HepG2 (cell line): ENCODE measurements at regions not wholly inside any gene's neighbourhood (a gene's known extent, or its start where the extent isn't known, plus 50 kb on each side); places are given as distances from the start of the nearest gene placed in this dataset.
"Not testable (repeated sequence)": the region's sequence is repeated elsewhere in the genome, so short reads cannot be mapped to it uniquely, and the experiment has no call there.

Experiments
- ATAC-seq: fragments of 200-7000 bp; cut with Tn5 transposase; 3 replicates; pipeline ENCODE4 v1.9.1; 2020; ENCODE audit warnings: mild to moderate bottlenecking, moderate library complexity
- BruUV-seq: library from RNA; stranded (reverse); fragments of 400-500 nt; replicated peaks from 2 replicates; lab custom pipeline; 2021; lab: Mats Ljungman, UMichigan
- CTCF ChIA-PET: fragments of 300-600 bp; formaldehyde crosslinking; extraction: SDS; loops from one replicate; lab custom pipeline; 2021; ENCODE audit warnings: low total read pairs, inconsistent platforms, low intra/inter-chr PET ratio; lab: Yijun Ruan, JAX
- POLR2A ChIA-PET: fragments of 350-600 bp; sonication (Branson Sonifier 250); formaldehyde crosslinking; loops from one replicate; lab custom pipeline; 2020; ENCODE audit warnings: antibody characterized with exemption, inconsistent platforms; lab: Yijun Ruan, JAX
- DNase-seq: peaks from one replicate; pipeline ENCODE4 v3.0.0-alpha.2; 2015; ENCODE audit warnings: low spot score
- FAIRE-seq: peaks from 3 replicates; lab custom pipeline; 2011; peaks lifted over from hg19 to GRCh38; lab: Jason Lieb, UNC
- H2AFZ ChIP-seq: one replicate; pipeline ENCODE4 v1.6.1; 2011; ENCODE audit warnings: low read length, inconsistent platforms
- H3K27ac ChIP-seq: fragments of 300-600 bp; 3 replicates; pipeline ENCODE4 v1.8.0; 2011; ENCODE audit warnings: mixed run types, mild to moderate bottlenecking, mixed read lengths, low read length, inconsistent platforms; ENCODE audit not compliant: insufficient read depth; ENCODE audit errors: extremely low read length
- H3K27me3 ChIP-seq, 2 experiments: fragments of 200-600 bp in 1 of 2; 2 replicates in 1 of 2; 3 replicates in 1 of 2; pipeline versions ENCODE4 v1.6.0 to v1.8.0; 2011; ENCODE audit warnings: low read length in 2 of 2, mild to moderate bottlenecking in 2 of 2, moderate library complexity in 2 of 2, inconsistent platforms in 1 of 2; ENCODE audit not compliant: insufficient read depth in 2 of 2, control insufficient read depth in 1 of 2
- H3K36me3 ChIP-seq, 2 experiments: fragments of 200-600 bp in 1 of 2; replicated peaks in 1 of 2; 2 replicates in 1 of 2; 3 replicates in 1 of 2; pipeline versions ENCODE4 v1.5.1 to v1.8.0; 2011; ENCODE audit warnings: low read length in 2 of 2, inconsistent platforms in 1 of 2; ENCODE audit not compliant: insufficient read depth in 2 of 2, control insufficient read depth in 1 of 2
- H3K4me1 ChIP-seq: 2 replicates; pipeline ENCODE4 v1.5.1; 2012; ENCODE audit warnings: low read length, inconsistent platforms; ENCODE audit not compliant: insufficient read depth
- H3K4me2 ChIP-seq: 2 replicates; pipeline ENCODE4 v1.6.0; 2011; ENCODE audit warnings: low read depth, low read length, inconsistent platforms
- H3K4me3 ChIP-seq, 3 experiments: fragments of 200-600 bp in 1 of 3; sonication (generic), shearing (Covaris generic) in 1 of 3; replicated peaks in 1 of 3; 2 replicates each; pipeline ENCODE4 v1.5.1; 2011 to 2016; ENCODE audit warnings: low read length in 3 of 3, inconsistent platforms in 2 of 3, low read depth in 2 of 3, mild to moderate bottlenecking in 2 of 3, control low read depth in 1 of 3, mixed read lengths in 1 of 3; ENCODE audit not compliant: insufficient read depth in 1 of 3
- H3K79me2 ChIP-seq: one replicate; pipeline ENCODE4 v1.6.1; 2011; ENCODE audit warnings: low read length, inconsistent platforms; ENCODE audit not compliant: insufficient read depth
- H3K9ac ChIP-seq: 2 replicates; pipeline ENCODE4 v1.6.0; 2011; ENCODE audit warnings: mild to moderate bottlenecking, low read depth, low read length, inconsistent platforms; ENCODE audit not compliant: insufficient read depth
- H3K9me3 ChIP-seq: 2 replicates; pipeline ENCODE4 v1.5.1; 2012; ENCODE audit warnings: mild to moderate bottlenecking, low read length
- H4K20me1 ChIP-seq: 2 replicates; pipeline ENCODE4 v1.6.0; 2011; ENCODE audit warnings: inconsistent platforms, mild to moderate bottlenecking, low read length, moderate library complexity; ENCODE audit not compliant: insufficient read depth
- SAP130 ChIP-seq: IDR thresholded peaks from 2 replicates; pipeline ENCODE4 v1.6.1; 2016; ENCODE audit warnings: low read depth
- THRA ChIP-seq: sonication (generic); formaldehyde crosslinking; IDR thresholded peaks from 2 replicates; pipeline ENCODE4 v1.4.0; 2020; ENCODE audit warnings: missing genetic modification reagents, borderline replicate concordance
- WGBS: methylation state at CpG from one replicate; pipeline ENCODE4 v1.1.6; 2017; ENCODE audit warnings: low lambda C conversion rate; 5-methylcytosine and 5-hydroxymethylcytosine counted together
- in situ Hi-C: cut with HindIII; loops from 2 replicates; pipeline ENCODE4 v1.10.0; 2017; ENCODE audit warnings: low pct_unique_long_range_greater_than_20kb; ENCODE audit not compliant: extremely low pct_ligation_motif_present
- intact Hi-C: fragments of 100-400 bp; cut with micrococcal nuclease; formaldehyde crosslinking; loops from one replicate; pipeline ENCODE4 v1.10.0; 2022; ENCODE audit not compliant: unreplicated experiment

GRCh38 chr19:23596872-23597271, 90.1 kb downstream of the ZNF675 start:
- DNase-seq (no peak), ATAC-seq (no peak)
- Histone ChIP-seq H3K27ac (no peak overlapping the region), H3K9ac (no peak overlapping the region), H4K20me1 (no peaks in the 10 kb centered on the region), H2AFZ (no peak overlapping the region), H3K36me3 (no peaks in the 10 kb centered on the region)
- in situ Hi-C loops, result no loop called here
- BruUV-seq, result no TSS peak
- TF ChIP-seq SAP130 (CRISPR knock-in tag) (no peak), THRA (CRISPR knock-in tag) (no peak)
- TF ChIP-seq, all 625 proteins: peak for 0
- peaks cover 63% of the 10 kb centered on the region for H3K9me3 ChIP-seq
- intact Hi-C loops, result no loop called here
- no peak overlapping the region for H3K4me3 ChIP-seq
- H3K79me2 ChIP-seq, result no peaks in the 10 kb centered on the region
- no peaks in the 10 kb centered on the region for H3K4me1 ChIP-seq
- no peak overlapping the region for H3K4me2 ChIP-seq
- ChIA-PET CTCF (no interaction called here), POLR2A (no interaction called here)
- no peaks in the 10 kb centered on the region for H3K27me3 ChIP-seq
- no peak for FAIRE-seq

GRCh38 chr19:23594311-23594710, 92.7 kb downstream of the ZNF675 start:
- H3K9ac ChIP-seq, H2AFZ ChIP-seq, CTCF ChIA-PET, DNase-seq, ATAC-seq, H4K20me1 ChIP-seq, POLR2A ChIA-PET, H3K4me3 ChIP-seq, H3K27me3 ChIP-seq, intact Hi-C loops, H3K4me1 ChIP-seq, FAIRE-seq, BruUV-seq, in situ Hi-C loops, H3K4me2 ChIP-seq, H3K36me3 ChIP-seq, H3K79me2 ChIP-seq, H3K27ac ChIP-seq: not testable (repeated sequence)
- 25% methylated on average over 7 of the region's 12 CpGs for WGBS
- peaks cover 67% of the 10 kb centered on the region for H3K9me3 ChIP-seq
